ENCODE measurements at regions not wholly inside any gene's neighbourhood (a gene's known extent, or its start where the extent isn't known, plus 50 kb on each side); places are given as distances from the start of the nearest gene placed in this dataset.

GRCh38 chr3:110077093-110077492, 739.7 kb upstream of the DPPA4 start:
- TF ChIP-seq, protein P1, sequence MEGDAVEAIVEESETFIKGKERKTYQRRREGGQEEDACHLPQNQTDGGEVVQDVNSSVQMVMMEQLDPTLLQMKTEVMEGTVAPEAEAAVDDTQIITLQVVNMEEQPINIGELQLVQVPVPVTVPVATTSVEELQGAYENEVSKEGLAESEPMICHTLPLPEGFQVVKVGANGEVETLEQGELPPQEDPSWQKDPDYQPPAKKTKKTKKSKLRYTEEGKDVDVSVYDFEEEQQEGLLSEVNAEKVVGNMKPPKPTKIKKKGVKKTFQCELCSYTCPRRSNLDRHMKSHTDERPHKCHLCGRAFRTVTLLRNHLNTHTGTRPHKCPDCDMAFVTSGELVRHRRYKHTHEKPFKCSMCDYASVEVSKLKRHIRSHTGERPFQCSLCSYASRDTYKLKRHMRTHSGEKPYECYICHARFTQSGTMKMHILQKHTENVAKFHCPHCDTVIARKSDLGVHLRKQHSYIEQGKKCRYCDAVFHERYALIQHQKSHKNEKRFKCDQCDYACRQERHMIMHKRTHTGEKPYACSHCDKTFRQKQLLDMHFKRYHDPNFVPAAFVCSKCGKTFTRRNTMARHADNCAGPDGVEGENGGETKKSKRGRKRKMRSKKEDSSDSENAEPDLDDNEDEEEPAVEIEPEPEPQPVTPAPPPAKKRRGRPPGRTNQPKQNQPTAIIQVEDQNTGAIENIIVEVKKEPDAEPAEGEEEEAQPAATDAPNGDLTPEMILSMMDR (IDR thresholded peaks at IDR 0.05): no peak
- TF ChIP-seq POLR2A (IDR thresholded peaks at IDR 0.05): no peak
